ENCODE measurements at regions not wholly inside any gene's neighbourhood (a gene's known extent, or its start where the extent isn't known, plus 50 kb on each side); places are given as distances from the start of the nearest gene placed in this dataset.

DNA sequence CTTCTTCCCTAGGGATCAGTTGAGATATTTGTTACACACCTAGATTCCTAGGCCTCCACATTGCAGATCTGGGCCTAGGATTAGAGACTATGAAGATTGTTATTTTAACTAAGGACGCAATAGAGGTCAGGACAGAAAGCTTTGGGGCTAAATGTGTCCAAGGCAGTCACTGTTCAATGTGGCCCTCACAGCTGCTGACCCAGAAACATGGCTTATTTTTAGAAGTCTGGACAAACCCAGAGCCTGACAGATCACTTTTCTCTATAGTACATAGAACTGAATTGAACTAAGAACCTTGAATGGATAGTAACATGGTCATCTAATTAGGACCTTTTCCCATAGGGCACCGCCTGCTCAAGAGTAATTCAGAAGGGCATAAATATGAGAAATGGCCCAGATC lies 146.6 kb upstream of the AUTS2 start:
- no peak for TF ChIP-seq EP300 (IDR thresholded peaks at IDR 0.05; ENCODE audit: borderline replicate concordance in 1 of 2, low read depth in 2 of 2, low read length in 2 of 2)
- TF ChIP-seq EZH2 (IDR thresholded peaks at IDR 0.05; ENCODE audit: low read depth, low read length, severe bottlenecking) = no peak
- no peak for TF ChIP-seq RXRA (IDR thresholded peaks at IDR 0.05; ENCODE audit: insufficient read depth, low read depth, low read length)
- TF ChIP-seq, protein P1, sequence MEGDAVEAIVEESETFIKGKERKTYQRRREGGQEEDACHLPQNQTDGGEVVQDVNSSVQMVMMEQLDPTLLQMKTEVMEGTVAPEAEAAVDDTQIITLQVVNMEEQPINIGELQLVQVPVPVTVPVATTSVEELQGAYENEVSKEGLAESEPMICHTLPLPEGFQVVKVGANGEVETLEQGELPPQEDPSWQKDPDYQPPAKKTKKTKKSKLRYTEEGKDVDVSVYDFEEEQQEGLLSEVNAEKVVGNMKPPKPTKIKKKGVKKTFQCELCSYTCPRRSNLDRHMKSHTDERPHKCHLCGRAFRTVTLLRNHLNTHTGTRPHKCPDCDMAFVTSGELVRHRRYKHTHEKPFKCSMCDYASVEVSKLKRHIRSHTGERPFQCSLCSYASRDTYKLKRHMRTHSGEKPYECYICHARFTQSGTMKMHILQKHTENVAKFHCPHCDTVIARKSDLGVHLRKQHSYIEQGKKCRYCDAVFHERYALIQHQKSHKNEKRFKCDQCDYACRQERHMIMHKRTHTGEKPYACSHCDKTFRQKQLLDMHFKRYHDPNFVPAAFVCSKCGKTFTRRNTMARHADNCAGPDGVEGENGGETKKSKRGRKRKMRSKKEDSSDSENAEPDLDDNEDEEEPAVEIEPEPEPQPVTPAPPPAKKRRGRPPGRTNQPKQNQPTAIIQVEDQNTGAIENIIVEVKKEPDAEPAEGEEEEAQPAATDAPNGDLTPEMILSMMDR (IDR thresholded peaks at IDR 0.05; ENCODE audit: control extremely low read depth in 1 of 3, insufficient read depth in 1 of 3, low read depth in 1 of 3, low read length in 3 of 3) = no peak
- no peak for TF ChIP-seq RNF2 (IDR thresholded peaks at IDR 0.05; ENCODE audit: borderline replicate concordance, low read depth, low read length, missing control alignments, poor library complexity, severe bottlenecking)
- TF ChIP-seq POLR2AphosphoS5 (IDR thresholded peaks at IDR 0.05; ENCODE audit: low read depth, low read length) = no peak
- TF ChIP-seq USF2 (IDR thresholded peaks at IDR 0.05; ENCODE audit: low read length) = no peak
- TF ChIP-seq E2F6 (IDR thresholded peaks at IDR 0.05) = no peak
- TF ChIP-seq POLR2A (IDR thresholded peaks at IDR 0.05; ENCODE audit: control extremely low read depth in 1 of 2, low read depth in 2 of 2, low read length in 2 of 2) = no peak
- TF ChIP-seq SUZ12 (IDR thresholded peaks at IDR 0.05; ENCODE audit: low read length) = no peak

Measured in H1 (cell line).